Muscle layer of duodenum (tissue), 2 donors: ENCODE measurements at regions not wholly inside any gene's neighbourhood (a gene's known extent, or its start where the extent isn't known, plus 50 kb on each side); places are given as distances from the start of the nearest gene placed in this dataset.

Source experiments
- H3K27ac ChIP-seq: one replicate; pipeline ENCODE4 v1.7.0; 2013; ENCODE audit warnings: mild to moderate bottlenecking, low read length
- H3K27me3 ChIP-seq: one replicate; pipeline ENCODE4 v1.7.0; 2013; ENCODE audit warnings: low read depth, mild to moderate bottlenecking, control low read depth, low read length
- H3K36me3 ChIP-seq, 2 donors: one replicate each; pipeline ENCODE4 v1.7.0; 2013; ENCODE audit warnings: low read length in 2 of 2, control low read depth in 1 of 2, mild to moderate bottlenecking in 1 of 2; ENCODE audit not compliant: insufficient read depth in 2 of 2, control insufficient read depth in 1 of 2
- H3K4me1 ChIP-seq, 2 donors: one replicate each; pipeline ENCODE4 v1.7.0; 2013; ENCODE audit warnings: low read length in 2 of 2, mild to moderate bottlenecking in 2 of 2, control low read depth in 1 of 2, moderate library complexity in 1 of 2; ENCODE audit not compliant: insufficient read depth in 2 of 2, control insufficient read depth in 1 of 2
- H3K4me3 ChIP-seq, 2 donors: one replicate each; pipeline ENCODE4 v1.7.0; 2013; ENCODE audit warnings: low read length in 2 of 2, low read depth in 1 of 2, mild to moderate bottlenecking in 1 of 2
- H3K9me3 ChIP-seq, 2 donors: one replicate each; pipeline ENCODE4 v1.7.0; 2013; ENCODE audit warnings: low read length in 2 of 2, control low read depth in 1 of 2, mild to moderate bottlenecking in 1 of 2; ENCODE audit not compliant: control insufficient read depth in 1 of 2
- donor health status: healthy.

DNA sequence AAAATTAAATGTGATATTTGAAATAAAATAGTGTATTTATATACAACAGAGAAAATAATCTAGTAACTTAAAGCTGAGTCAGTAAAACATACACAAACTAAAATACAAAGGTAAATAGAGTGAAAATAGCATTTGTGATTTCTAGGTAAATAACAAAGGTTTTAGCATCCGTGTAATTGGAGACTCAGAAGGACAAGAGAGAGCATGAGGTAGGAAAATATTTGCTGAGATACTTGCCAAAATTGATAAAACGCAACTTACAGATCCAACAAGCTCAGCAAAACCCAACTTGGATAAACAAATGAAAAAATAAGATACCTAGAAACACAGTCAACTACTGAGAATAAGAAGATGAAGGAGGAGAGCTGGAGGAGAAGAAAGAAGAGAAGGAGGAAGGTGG, 634.7 kb upstream of the CCDC179 start:
- Histone ChIP-seq H3K4me1 (no peaks in the 10 kb centered on the region), H3K9me3 (no peaks in the 10 kb centered on the region), H3K4me3 (no peak overlapping the region)

DNA sequence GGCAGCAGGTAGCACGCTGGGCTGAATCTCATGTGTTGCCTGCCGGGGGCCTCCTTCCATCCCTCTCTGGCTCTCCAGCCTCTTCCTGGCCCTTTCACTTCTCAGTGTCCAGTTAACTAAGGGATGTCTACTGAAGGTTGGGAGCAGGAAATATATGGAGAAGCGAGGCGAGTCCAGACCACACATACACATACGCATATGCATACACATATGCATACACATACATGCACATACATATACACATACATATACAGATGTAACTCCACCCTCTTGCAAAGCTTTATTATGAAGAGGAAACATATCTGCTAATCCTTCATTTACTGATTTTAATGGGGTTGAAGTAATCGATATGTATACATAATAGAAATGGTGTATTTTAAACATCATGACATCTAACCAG, 636.1 kb upstream of the CCDC179 start:
- Histone ChIP-seq H3K9me3 (no peaks in the 10 kb centered on the region), H3K4me1 (no peaks in the 10 kb centered on the region), H3K36me3 (no peaks in the 10 kb centered on the region), H3K27me3 (no peaks in the 10 kb centered on the region), H3K4me3 (no peak overlapping the region), H3K27ac (no peak overlapping the region)

More for the DNA sequence above, 634.7 kb upstream of the CCDC179 start:
- no peak overlapping the region for H3K27ac ChIP-seq
- no peaks in the 10 kb centered on the region for H3K27me3 ChIP-seq
- H3K36me3 ChIP-seq: no peaks in the 10 kb centered on the region

DNA sequence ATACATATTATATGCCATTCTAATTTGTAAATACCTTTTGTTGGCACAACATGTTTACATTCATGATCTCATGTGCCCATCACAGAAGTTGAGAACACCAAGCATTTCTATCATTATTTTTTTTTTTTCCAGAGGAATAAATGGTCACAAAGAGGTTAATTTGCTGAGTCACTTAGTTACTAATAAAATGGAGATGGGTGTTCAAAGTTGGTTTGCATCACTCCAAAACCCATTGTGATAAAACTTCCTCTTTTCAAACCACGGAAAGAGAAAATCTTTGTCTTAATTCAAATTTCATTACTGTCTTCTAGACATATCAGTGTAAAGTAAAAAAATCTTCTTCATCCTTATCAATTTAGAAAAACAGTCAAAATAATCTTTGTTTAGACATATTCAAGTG, 636.8 kb upstream of the CCDC179 start:
- Histone ChIP-seq H3K36me3 (no peaks in the 10 kb centered on the region), H3K4me1 (no peaks in the 10 kb centered on the region), H3K27ac (no peak overlapping the region), H3K9me3 (no peaks in the 10 kb centered on the region), H3K27me3 (no peaks in the 10 kb centered on the region), H3K4me3 (no peak overlapping the region)

DNA sequence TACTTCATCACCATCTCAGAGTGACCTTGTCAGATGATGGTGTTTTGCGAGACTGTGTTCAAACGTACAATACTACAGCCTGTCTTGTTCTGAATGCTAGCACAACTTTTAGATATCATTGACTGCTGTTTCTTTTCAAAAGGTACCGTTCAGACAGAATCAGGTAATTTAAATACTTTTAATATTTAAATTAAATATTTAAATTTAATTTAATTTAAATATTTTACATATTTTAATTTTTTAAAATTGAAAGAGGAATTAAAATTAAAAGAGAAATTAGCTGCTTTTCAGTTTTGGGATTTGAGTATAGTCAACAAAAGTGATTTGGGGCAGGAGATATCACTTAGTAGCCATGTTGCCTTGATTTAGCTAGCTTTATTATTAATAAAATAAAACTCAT, 642.1 kb upstream of the CCDC179 start:
- Histone ChIP-seq H3K4me1 (no peaks in the 10 kb centered on the region), H3K9me3 (no peaks in the 10 kb centered on the region), H3K27me3 (no peaks in the 10 kb centered on the region), H3K27ac (no peak overlapping the region), H3K36me3 (no peaks in the 10 kb centered on the region), H3K4me3 (no peak overlapping the region)

DNA sequence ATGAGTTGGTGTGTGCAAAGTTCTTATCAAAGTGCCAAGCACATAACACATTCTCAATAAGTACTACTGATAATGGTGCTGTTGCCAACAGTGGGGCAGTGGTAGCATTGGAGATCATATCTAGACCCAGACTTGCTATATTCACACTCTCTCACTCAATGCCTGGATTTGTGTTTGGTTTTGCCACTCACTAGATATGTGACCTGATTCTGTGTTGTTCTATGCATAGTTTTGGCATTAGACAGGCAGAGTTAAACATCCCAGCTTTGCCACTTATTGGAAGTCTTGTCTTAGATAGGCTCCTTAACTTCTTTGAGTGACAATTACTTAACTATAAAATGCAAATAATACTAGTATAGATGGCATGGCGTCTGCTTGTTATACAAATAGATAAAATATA, 642.6 kb upstream of the CCDC179 start:
- no peak overlapping the region for H3K27ac ChIP-seq
- H3K27me3 ChIP-seq: no peaks in the 10 kb centered on the region
- no peaks in the 10 kb centered on the region for H3K36me3 ChIP-seq
- H3K4me1 ChIP-seq: no peaks in the 10 kb centered on the region
- no peak overlapping the region for H3K4me3 ChIP-seq
- H3K9me3 ChIP-seq: no peaks in the 10 kb centered on the region

DNA sequence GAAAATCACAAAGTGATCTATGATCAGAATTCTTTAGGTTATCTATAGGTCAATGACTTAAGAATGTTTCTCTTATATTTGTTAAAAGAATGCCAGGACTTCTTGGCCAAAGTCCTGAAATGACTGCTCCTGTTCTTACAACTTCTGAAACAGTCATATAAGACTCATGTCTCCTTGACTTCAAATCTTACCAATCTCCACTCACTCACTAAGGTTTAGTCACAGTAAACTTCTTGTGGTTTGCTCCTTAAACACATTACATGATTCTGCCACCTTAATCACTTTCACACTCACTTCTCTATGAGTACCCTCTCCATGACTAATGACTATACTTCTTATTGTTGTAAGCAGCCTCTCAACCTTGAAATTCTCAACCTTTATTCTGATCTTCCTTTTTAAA, 648.7 kb upstream of the CCDC179 start:
- Histone ChIP-seq H3K4me1 (no peaks in the 10 kb centered on the region), H3K27me3 (no peaks in the 10 kb centered on the region), H3K9me3 (no peaks in the 10 kb centered on the region), H3K36me3 (no peaks in the 10 kb centered on the region), H3K27ac (no peak overlapping the region), H3K4me3 (no peak overlapping the region)

DNA sequence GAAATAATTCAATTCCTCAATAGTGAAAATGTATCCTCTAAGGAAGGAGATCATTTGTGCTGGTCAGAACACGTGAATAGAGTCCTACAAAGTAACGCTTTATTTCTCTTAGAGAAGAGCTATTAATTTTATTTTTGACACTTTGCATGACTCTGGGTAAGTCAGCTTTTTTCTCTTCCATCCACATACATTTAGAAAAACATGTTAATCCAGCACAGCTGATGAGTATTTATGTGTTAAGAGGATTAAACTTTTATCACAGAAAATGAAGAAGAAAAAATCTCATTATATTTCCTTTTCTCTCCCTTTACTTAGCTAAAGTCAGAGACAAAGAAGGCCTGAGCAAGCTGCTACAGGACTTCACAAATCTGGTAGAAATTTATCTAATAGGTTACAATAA, 649.5 kb upstream of the CCDC179 start:
- H3K4me3 ChIP-seq: no peak overlapping the region
- H3K4me1 ChIP-seq: no peaks in the 10 kb centered on the region
- no peaks in the 10 kb centered on the region for H3K9me3 ChIP-seq
- H3K27me3 ChIP-seq: no peaks in the 10 kb centered on the region
- no peaks in the 10 kb centered on the region for H3K36me3 ChIP-seq
- no peak overlapping the region for H3K27ac ChIP-seq

DNA sequence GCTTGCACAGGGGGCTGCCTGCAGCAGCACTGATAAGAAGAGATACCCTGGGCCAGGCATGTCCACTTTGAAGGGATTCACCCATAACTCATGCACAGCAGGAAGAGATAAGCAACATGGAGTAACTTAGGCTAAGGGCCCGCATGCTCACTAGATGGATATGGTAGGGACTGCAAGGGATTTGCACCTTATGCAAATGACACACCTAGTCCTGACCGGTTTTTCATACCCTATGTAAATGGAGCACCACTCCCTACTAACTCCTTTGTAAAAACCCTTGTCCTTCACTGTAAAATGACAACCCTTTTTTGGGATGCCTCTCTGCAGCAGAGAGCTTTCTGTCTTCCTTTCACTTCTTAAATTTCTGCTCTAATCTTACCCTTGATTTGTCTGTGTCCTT, 658.9 kb upstream of the CCDC179 start:
- no peak overlapping the region for H3K4me3 ChIP-seq
- H3K36me3 ChIP-seq: no peaks in the 10 kb centered on the region
- H3K9me3 ChIP-seq: no peaks in the 10 kb centered on the region
- H3K27ac ChIP-seq: no peak overlapping the region
- H3K27me3 ChIP-seq: no peaks in the 10 kb centered on the region
- H3K4me1 ChIP-seq: no peaks in the 10 kb centered on the region

DNA sequence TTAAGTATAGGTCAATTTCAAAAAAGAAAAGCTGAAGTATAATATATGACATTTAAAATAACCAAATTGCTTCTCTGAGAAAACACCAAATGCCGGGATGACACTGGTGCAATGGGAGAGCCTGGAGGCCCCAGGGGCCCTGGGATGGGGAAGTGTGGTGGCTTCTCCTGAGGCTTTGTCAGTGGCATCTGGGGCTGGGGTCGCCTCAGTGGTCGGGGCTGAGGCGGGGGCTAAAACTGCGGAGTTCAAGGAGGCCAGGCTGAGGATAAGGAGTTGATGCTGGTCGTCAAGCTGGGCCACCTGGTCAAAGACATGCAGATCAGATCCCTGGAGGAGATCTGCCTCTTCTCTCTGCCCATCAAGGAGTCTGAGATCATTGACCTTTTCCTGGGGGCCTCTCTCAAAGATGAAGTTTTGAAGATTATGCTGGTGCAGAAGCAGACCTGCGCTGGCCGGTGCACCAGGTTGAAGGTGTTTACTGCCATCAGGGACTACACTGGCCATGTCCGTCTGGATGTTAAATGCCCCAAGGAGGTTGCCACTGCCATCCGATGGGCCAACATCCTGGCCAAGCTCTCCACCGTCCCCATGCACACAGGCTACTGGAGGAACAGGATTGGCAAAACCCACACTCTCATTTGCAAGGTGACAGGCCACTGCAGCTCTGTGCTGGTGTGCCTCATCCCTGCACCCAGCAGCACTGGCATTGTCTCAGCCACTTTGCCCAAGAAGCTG, 660.1 kb upstream of the CCDC179 start:
- Histone ChIP-seq H3K4me1 (no peaks in the 10 kb centered on the region), H3K27ac (no peak overlapping the region), H3K27me3 (no peaks in the 10 kb centered on the region), H3K9me3 (no peaks in the 10 kb centered on the region), H3K36me3 (no peaks in the 10 kb centered on the region), H3K4me3 (no peak overlapping the region)

DNA sequence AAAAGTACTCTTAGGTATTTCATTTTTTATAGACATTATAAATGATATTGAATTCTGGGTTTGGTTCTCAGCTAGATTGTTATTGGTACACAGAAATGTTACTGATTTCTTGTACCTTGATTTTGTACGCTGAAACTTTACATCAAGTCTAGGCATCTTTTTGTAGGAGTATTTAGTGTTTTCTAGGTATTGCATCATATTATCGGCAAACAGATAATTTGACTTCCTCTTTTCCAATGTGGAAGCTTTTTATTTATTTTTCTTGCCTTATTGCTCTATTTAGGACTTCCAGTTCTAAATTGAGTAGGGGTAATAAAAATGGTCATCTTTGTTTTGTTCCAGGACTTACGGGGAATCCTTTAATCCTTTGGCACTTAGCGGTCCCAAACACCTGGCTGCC, 676.6 kb upstream of the CCDC179 start:
- Histone ChIP-seq H3K4me1 (no peaks in the 10 kb centered on the region), H3K36me3 (no peaks in the 10 kb centered on the region), H3K9me3 (no peaks in the 10 kb centered on the region), H3K27me3 (no peaks in the 10 kb centered on the region), H3K4me3 (no peak overlapping the region), H3K27ac (no peak overlapping the region)

DNA sequence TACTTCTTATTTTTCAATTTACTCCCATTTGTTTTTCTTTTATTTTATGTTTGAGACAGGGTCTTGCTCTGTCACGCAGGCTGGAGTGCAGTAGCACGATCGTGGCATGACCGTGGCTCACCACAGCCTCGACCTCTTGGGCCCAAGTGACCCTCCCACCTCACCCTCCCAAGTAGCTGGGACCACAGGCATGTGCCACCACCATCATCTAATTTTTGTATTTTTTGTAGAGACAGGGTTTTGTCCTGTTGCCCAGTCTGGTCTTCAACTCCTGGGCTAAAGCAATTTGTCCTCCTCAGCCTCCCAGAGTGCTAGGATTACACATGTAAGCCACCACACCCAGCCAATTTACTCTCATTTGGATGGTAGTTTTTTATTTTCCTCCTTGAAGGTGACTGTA, 679.3 kb upstream of the CCDC179 start:
- Histone ChIP-seq H3K27ac (no peak overlapping the region), H3K36me3 (no peaks in the 10 kb centered on the region)

DNA sequence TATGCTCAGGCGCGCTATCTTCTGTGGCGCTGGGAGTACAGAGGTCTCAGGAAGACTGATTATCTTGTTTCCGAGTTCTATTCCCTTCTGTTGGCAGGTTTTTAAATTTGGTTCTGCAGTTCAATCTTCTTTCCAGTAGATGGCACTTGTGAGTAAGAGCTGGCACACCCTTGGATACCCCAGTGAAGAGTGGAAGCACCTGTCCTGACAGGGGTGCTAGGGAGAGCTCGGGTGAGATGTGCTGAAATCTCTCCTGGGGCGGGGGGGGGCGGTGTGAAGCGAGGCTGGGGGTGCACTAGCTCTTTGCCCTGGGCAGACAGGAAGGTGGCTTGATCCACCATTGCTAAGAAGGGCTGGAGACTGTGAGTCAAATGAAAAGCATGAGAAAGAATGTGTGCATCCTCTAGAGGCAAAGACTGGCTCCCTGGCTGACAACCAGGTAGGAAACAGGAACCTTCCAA, 679.9 kb upstream of the CCDC179 start:
- no peaks in the 10 kb centered on the region for H3K27me3 ChIP-seq
- H3K4me1 ChIP-seq: no peaks in the 10 kb centered on the region
- no peak overlapping the region for H3K4me3 ChIP-seq
- H3K36me3 ChIP-seq: no peaks in the 10 kb centered on the region
- no peak overlapping the region for H3K27ac ChIP-seq
- H3K9me3 ChIP-seq: no peaks in the 10 kb centered on the region

More for the DNA sequence above, 679.3 kb upstream of the CCDC179 start:
- no peaks in the 10 kb centered on the region for H3K9me3 ChIP-seq
- H3K4me1 ChIP-seq: no peaks in the 10 kb centered on the region
- no peaks in the 10 kb centered on the region for H3K27me3 ChIP-seq
- H3K4me3 ChIP-seq: no peak overlapping the region
